Testis (tissue), 2 donors: ENCODE measurements at regions not wholly inside any gene's neighbourhood (a gene's known extent, or its start where the extent isn't known, plus 50 kb on each side); places are given as distances from the start of the nearest gene placed in this dataset.

Source experiments
- DNase-seq: peaks from one replicate; pipeline ENCODE4 v3.0.0-alpha.2; 2019
- H3K27ac ChIP-seq, 2 donors: fragments of 200-600 bp; sonication (generic); one replicate each; pipeline ENCODE4 v1.5.1; 2019
- H3K27me3 ChIP-seq: fragments of 200-600 bp; sonication (generic); one replicate; pipeline ENCODE4 v1.5.1; 2019
- H3K36me3 ChIP-seq: fragments of 200-600 bp; sonication (generic); one replicate; pipeline ENCODE4 v1.5.1; 2017; ENCODE audit warnings: low read depth; ENCODE audit errors: missing control alignments
- H3K4me1 ChIP-seq: fragments of 200-600 bp; sonication (generic); one replicate; pipeline ENCODE4 v1.5.1; 2019
- H3K4me3 ChIP-seq, 2 donors: fragments of 200-600 bp; sonication (generic); one replicate each; pipeline ENCODE4 v1.5.1; 2017 to 2019
- H3K9me3 ChIP-seq: fragments of 200-600 bp; sonication (generic); one replicate; pipeline ENCODE4 v1.5.1; 2017
- CTCF ChIP-seq, 3 experiments: fragments of 450-650 bp in 2 of 3; fragments of 200-600 bp in 1 of 3; sonication (generic) in 1 of 3; IDR thresholded peaks; one replicate each; pipeline ENCODE4 v1.5.1; 2016 to 2019; ENCODE audit warnings: antibody characterized with exemption in 3 of 3, mild to moderate bottlenecking in 2 of 3, moderate library complexity in 1 of 3
- POLR2A ChIP-seq: fragments of 450-650 bp; IDR thresholded peaks from one replicate; pipeline ENCODE4 v1.6.1; 2017; ENCODE audit warnings: antibody characterized with exemption, mild to moderate bottlenecking, moderate library complexity
- WGBS, 2 donors: methylation state at CpG; one replicate each; pipeline ENCODE4 v1.1.5; 2018; 5-methylcytosine and 5-hydroxymethylcytosine counted together
- intact Hi-C: fragments of 100-400 bp; cut with DNase I; formaldehyde crosslinking; loops from one replicate; pipeline ENCODE4 v1.15.1; 2023; ENCODE audit warnings: low total_unique reads

DNA sequence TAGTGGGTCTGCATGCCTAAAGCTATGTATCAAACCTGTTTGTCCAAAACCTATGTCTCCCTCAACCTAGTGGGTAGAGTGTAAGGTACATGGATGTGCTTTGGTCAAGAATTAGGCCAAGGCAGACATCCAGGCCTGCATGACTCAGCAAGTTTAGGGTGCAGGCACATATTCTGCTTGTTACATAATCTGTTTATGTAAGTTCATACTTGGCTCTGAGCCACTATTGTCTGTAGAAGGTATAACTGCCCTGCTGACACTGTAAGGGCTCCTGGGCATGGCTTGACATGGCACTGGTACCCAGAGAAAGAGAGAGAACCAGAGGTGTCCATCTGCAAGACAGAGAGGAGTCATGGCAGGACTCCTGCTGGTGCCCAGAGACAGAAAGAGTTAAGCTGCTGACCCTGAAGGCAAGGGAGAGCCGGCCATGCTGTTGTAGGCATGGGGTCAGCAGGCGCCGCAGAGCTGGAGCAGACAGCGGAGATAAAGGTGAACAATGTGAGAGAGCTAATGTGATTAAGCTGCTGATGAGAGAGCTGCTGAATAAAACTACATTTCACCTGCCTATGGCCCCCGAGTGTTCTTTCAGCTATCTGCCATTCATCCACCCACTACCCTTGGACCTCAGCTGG, 118.5 kb upstream of the TMEM106B start:
- 86 to 90% methylated on average over 5 of the region's 5 CpGs for WGBS, 2 donors
- no peak for DNase-seq

DNA sequence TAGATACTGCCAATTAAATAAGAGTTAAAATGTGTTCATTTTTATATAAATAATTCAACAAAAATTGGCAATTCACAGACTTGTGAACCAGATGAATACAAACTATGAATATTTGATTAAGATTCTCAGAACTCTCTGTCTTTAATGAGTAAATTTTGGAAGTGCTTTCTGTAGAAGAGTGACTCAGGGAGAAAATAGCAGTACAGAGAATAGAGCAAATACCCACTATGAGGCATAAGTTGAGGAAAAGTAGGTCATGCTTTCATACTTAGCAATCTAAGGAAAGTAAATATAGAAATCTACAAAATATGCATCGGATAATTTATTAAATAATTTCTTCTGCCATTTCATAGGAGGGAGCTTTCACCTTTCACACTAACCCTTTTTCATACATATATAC, 117.7 kb upstream of the TMEM106B start:
- no peaks in the 10 kb centered on the region for H3K36me3 ChIP-seq
- H3K4me1 ChIP-seq, result no peaks in the 10 kb centered on the region
- WGBS, 2 donors, result 88 to 96% methylated on average over 1 of the region's 1 CpG
- no peaks in the 10 kb centered on the region for H3K9me3 ChIP-seq
- no peak for TF ChIP-seq CTCF (IDR thresholded peaks at IDR 0.05)
- no peak for TF ChIP-seq POLR2A
- no peak overlapping the region for H3K4me3 ChIP-seq
- H3K27me3 ChIP-seq, result no peaks in the 10 kb centered on the region
- no peak for DNase-seq
- no peak overlapping the region for H3K27ac ChIP-seq
- intact Hi-C loops, result no loop called here

More for the DNA sequence above, 118.5 kb upstream of the TMEM106B start:
- TF ChIP-seq POLR2A, result no peak
- H3K36me3 ChIP-seq, result no peaks in the 10 kb centered on the region
- no peaks in the 10 kb centered on the region for H3K4me1 ChIP-seq
- H3K4me3 ChIP-seq, result no peak overlapping the region
- H3K27me3 ChIP-seq, result no peaks in the 10 kb centered on the region
- no peak overlapping the region for H3K27ac ChIP-seq
- H3K9me3 ChIP-seq, result no peaks in the 10 kb centered on the region
- intact Hi-C loops, result no loop called here

GRCh38 chr7:12094365-12094921, 116.7 kb upstream of the TMEM106B start:
- no peak overlapping the region for H3K4me3 ChIP-seq
- no peaks in the 10 kb centered on the region for H3K27me3 ChIP-seq
- intact Hi-C loops, result no loop called here
- H3K4me1 ChIP-seq, result no peaks in the 10 kb centered on the region
- TF ChIP-seq POLR2A, result no peak
- TF ChIP-seq CTCF (IDR thresholded peaks at IDR 0.05), result no peak
- no peaks in the 10 kb centered on the region for H3K36me3 ChIP-seq
- H3K9me3 ChIP-seq, result no peaks in the 10 kb centered on the region
- 43 to 60% methylated on average over 4 of the region's 4 CpGs for WGBS, 2 donors
- no peak overlapping the region for H3K27ac ChIP-seq
- DNase-seq, result no peak

- no peaks in the 10 kb centered on the region for H3K36me3 ChIP-seq
- no peak for DNase-seq
- no peak overlapping the region for H3K27ac ChIP-seq
- H3K4me1 ChIP-seq, result no peaks in the 10 kb centered on the region
- no peaks in the 10 kb centered on the region for H3K27me3 ChIP-seq
- intact Hi-C loops, result no loop called here
- WGBS, 2 donors, result 65 to 89% methylated on average over 3 of the region's 3 CpGs
- no peak for TF ChIP-seq POLR2A
- no peak for TF ChIP-seq CTCF (IDR thresholded peaks at IDR 0.05)
- H3K9me3 ChIP-seq, result no peaks in the 10 kb centered on the region
- H3K4me3 ChIP-seq, result no peak overlapping the region
These were observed 109.0 kb upstream of the TMEM106B start for GRCh38 chr7:12102126-12102525.

GRCh38 chr7:12102527-12102926, 108.6 kb upstream of the TMEM106B start:
- DNase-seq, result no peak
- H3K4me1 ChIP-seq, result no peaks in the 10 kb centered on the region
- TF ChIP-seq POLR2A (no peak), CTCF (IDR thresholded peaks at IDR 0.05) (no peak)
- intact Hi-C loops, result no loop called here
- H3K36me3 ChIP-seq, result no peaks in the 10 kb centered on the region
- H3K27ac ChIP-seq, result no peak overlapping the region
- WGBS, 2 donors, result 72 to 77% methylated on average over 3 of the region's 3 CpGs
- no peaks in the 10 kb centered on the region for H3K27me3 ChIP-seq
- H3K9me3 ChIP-seq, result no peaks in the 10 kb centered on the region
- H3K4me3 ChIP-seq, result no peak overlapping the region
